ENCODE measurements at regions not wholly inside any gene's neighbourhood (a gene's known extent, or its start where the extent isn't known, plus 50 kb on each side); places are given as distances from the start of the nearest gene placed in this dataset.

GRCh38 chr10:120075349-120075748, 182.8 kb downstream of the SEC23IP start:
- BruUV-seq (replicated peaks) = no TSS peak
- FAIRE-seq = no peak
- TF ChIP-seq ZNF444 (CRISPR knock-in tag; IDR thresholded peaks at IDR 0.05) (no peak), NR4A1 (CRISPR knock-in tag; IDR thresholded peaks at IDR 0.05) (no peak), NR4A1 (tag; IDR thresholded peaks at IDR 0.05) (no peak), ZNF124 (CRISPR knock-in tag; IDR thresholded peaks at IDR 0.05) (no peak), POLR3G (IDR thresholded peaks at IDR 0.05; ENCODE audit: extremely low read depth, insufficient read length, insufficient replicate concordance) (no peak), E2F8 (IDR thresholded peaks at IDR 0.05; ENCODE audit: low read depth, partially characterized antibody) (no peak), SP1 (CRISPR knock-in tag; IDR thresholded peaks at IDR 0.05) (no peak), ZFP30 (CRISPR knock-in tag; IDR thresholded peaks at IDR 0.05; ENCODE audit: borderline replicate concordance) (no peak), PKNOX1 (IDR thresholded peaks at IDR 0.05) (no peak), NFE2 (IDR thresholded peaks at IDR 0.05; ENCODE audit: low read depth) (no peak), FOXJ2 (tag; IDR thresholded peaks at IDR 0.05) (no peak), SMAD4 (CRISPR knock-in tag; conservative IDR thresholded peaks at IDR 0.05) (no peak), ILK (tag; IDR thresholded peaks at IDR 0.05; ENCODE audit: borderline replicate concordance, low read depth) (no peak), RERE (CRISPR knock-in tag; IDR thresholded peaks at IDR 0.05; ENCODE audit: borderline replicate concordance) (no peak)

More at GRCh38 chr10:120075349-120075748, 182.8 kb downstream of the SEC23IP start:
- Histone ChIP-seq H4K20me1 (replicated peaks; ENCODE audit: control insufficient read depth, insufficient read depth, low read length) (no peaks in the 10 kb centered on the region), H3K9me1 (ENCODE audit: control insufficient read depth, insufficient read depth, low read length) (no peaks in the 10 kb centered on the region), H3K4me2 (ENCODE audit: insufficient read depth, low read length) (no peak overlapping the region), H2AFZ (ENCODE audit: low read depth, low read length) (no peak overlapping the region), H3K36me3 (ENCODE audit: control insufficient read depth, insufficient read depth, low read length) (no peaks in the 10 kb centered on the region), H3K4me1 (replicated peaks in 1 of 2; ENCODE audit: control insufficient read depth in 2 of 2, insufficient read depth in 2 of 2, low read length in 2 of 2) (no peaks in the 10 kb centered on the region), H3K9ac (ENCODE audit: insufficient read depth in 1 of 2, low read depth in 2 of 2, low read length in 2 of 2) (no peak overlapping the region), H3K9me3 (replicated peaks; ENCODE audit: control insufficient read depth, insufficient read depth, low read depth, low read length) (no peaks in the 10 kb centered on the region), H3K27ac (ENCODE audit: extremely low read depth, low read depth, low read length) (no peak overlapping the region), H3K27me3 (ENCODE audit: control insufficient read depth in 2 of 2, insufficient read depth in 2 of 2, low read length in 2 of 2) (peaks cover 0 to 11% of the 10 kb centered on the region in 2 experiments; a peak in 2 of 5 replicates), H3K4me3 (no peak overlapping the region), H3K79me2 (ENCODE audit: control insufficient read depth, insufficient read depth, low read length) (no peaks in the 10 kb centered on the region)
- ATAC-seq (no peak), DNase-seq (ENCODE audit: extremely low read depth in 1 of 4, low spot score in 3 of 4) (no peak)
- intact Hi-C loops (cut with micrococcal nuclease) = no loop called here
- 0% methylated on average over 5 of the region's 5 CpGs for WGBS (ENCODE audit: insufficient coverage, low coverage, missing lambda C conversion rate)
- CTCF ChIA-PET (ENCODE audit: low intra/inter-chr PET ratio) = no interaction called here
- in situ Hi-C loops (cut with MboI) = no loop called here
- POLR2A ChIA-PET = no interaction called here
